HG03064 (cell line): ENCODE measurements at regions not wholly inside any gene's neighbourhood (a gene's known extent, or its start where the extent isn't known, plus 50 kb on each side); places are given as distances from the start of the nearest gene placed in this dataset.

Experiments used
- ATAC-seq: cut with Tn5 transposase; IDR thresholded peaks from one replicate; pipeline ENCODE4 v1.9.1; 2021; ENCODE audit warnings: low read depth; ENCODE audit not compliant: unreplicated experiment

DNA sequence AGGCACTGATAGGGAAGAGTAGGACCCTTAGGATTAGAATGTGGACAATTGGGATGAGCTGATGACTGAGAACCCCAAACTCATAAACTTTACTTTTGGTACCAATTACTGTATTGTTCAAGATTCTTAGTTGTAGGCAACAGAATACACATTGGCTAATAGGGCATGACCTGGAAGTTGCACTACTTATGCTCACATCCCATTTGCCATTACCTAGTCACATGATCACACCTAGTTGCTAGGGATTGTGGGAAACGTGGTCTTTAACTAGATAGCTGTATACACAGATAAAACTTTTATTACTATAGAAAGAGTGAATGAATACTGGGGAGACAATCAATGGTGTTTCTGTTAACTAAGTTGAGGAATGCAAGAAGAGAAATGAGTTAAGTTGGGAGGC lies 113.4 kb upstream of the AKIRIN2 start:
- ATAC-seq = no peak

GRCh38 chr6:87808005-87808757 lies 106.1 kb upstream of the AKIRIN2 start:
- no peak for ATAC-seq

DNA sequence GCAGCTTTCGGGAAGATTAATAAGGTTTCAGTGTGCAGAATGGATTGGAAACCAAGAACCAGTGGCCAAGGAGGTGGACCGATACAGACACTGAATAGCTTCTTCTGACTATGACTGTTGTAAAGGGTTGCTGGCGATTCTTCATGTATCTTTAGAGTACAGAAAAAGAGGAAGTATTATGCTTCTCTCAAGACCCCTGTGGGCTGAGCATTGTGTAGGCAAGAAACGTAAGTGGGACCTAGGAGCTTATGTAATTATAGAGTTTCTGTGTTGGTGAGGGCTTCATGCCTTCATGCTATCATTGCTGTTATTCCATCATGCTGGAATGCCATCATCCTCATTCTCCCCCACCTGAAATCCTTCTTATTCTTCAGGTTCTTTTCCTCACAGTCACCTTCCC lies 105.4 kb upstream of the AKIRIN2 start:
- no peak for ATAC-seq

DNA sequence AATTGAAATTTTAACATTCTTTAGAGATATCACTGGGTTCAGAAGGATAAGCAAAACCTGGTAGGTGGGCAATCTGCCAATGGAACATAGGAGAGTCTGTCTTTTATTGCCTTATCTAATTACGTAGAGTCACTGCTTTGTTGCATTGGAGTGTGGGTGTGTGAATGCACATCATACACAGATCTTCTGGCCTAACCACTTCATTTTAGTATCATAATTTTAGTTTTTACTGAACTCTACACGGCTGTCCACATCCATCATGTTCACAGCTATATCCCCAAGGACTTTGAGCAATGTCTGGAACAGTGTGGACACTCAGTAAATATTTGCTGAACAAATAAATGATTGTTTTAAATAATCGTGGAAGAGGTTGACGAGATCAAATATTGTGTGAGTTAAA lies 104.6 kb upstream of the AKIRIN2 start:
- no peak for ATAC-seq

GRCh38 chr6:87806099-87806498 lies 104.1 kb upstream of the AKIRIN2 start:
- no peak for ATAC-seq

DNA sequence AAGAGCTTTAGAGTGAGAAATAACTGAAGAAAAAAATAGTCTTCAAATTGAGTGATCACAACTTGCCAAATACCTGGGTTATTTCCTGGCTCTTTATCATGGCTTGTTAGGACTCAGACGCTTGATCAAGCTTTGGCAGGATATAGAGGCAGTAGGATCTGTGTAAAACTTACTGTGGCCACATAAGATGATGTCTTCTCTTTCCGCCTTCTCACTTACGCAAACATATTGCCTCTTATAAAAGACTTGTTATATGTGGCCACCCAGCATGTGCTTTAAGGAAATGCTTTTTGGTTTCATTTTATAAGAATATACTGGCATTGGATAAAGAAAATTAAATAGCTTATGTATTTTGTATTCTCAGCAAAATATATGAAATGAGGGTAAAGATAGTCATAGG lies 101.8 kb upstream of the AKIRIN2 start:
- no peak for ATAC-seq

DNA sequence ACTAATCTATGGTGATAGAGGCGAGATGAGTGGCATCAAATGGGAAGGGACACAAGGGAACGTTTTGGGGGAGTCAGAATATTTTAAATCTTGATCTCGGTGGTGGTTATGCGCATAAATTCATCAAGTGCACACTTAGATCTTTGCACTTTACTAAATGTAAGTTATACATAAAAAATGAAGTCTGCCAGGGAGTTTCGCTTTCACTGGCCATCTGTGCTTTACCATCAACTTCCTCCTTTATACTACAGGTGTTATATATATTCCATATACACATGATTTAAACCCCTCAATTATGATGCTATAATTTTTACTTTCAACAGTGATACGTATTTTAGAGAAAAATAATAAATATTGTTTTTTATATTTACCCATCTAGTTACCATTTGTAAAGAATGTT lies 97.6 kb upstream of the AKIRIN2 start:
- ATAC-seq = no peak

DNA sequence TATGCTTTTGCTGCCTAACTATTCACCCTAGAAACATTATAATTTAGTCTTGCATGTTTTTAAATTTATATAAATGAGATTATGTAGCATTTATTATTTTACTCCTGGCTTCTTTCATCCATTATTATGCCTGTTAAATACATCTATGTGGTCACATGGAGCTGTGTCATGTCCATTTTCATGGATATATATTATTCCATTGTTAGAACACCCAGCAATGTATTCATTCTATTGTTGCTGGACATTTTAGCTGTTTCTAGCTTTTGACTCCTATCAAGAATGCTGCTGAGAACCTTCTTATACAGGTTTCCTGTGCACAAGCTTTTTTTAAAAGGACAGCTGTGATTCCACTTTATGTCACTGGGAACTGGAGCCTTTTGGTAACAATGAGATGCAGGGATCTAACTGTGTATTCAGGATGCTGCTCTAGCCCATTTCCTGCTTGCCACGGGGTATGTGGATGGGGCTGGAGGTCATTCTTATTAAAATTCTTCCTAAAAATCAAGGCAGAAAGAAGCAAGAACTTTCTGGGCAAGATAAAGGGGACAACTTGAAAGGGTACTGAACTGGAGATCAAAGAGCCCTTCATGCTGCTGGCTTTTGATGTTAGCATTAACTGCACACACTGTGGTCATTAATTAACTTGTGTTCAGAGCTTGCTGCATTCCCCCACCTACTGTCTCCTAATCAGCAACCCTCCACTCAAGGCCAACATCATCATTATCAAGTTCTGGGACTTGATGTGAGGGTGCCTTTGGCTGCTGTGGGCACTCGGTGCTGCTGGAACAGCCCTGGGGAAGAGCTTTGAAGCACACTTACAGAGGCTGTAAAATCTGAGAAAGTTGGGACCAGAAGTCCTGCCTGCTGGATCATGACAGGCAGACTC lies 96.6 kb upstream of the AKIRIN2 start:
- ATAC-seq = no peak

DNA sequence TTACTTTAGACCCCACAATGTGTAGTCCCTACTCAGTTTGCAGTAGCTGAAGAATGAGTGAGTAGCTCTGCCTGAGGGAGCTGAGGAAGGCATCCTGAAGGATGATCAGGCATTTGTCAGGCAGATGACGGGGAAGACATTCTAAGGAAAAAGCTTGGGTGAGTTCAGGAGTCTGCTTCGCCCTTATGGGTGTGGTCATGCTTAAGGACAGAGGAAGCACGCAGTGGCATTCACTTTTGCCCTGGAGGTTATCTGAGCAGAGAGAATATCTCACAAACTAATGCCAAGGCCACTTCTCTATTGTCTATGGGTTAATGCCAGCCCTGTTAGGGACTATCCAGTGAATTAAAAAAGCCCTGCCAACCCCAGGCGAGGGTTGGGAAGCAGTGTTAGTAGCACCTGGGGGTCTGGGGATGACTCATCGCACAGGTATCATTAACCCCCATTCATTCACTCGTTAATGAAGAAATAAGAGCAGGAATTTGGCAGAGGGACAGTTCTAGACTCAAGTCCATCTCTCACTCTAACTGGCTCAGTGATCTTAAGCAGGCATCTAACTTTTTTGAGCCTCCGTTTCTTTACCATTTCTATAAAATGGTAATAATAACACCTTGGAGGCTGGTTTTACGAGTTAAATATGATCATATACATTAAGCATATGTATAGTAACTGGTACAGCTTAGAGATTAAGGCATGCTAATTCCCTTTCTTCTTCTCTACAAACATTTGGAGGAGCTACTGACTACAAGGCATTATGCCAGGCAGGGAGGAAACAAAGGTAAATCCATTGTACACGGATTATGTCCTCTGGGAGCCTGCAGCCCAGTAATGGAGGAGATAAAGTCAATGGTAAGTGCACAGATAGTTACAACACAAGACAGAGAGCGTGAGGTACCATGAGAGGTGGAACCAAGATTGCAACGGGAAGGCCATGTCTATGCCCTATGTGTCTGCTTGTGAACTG lies 93.2 kb upstream of the AKIRIN2 start:
- no peak for ATAC-seq

DNA sequence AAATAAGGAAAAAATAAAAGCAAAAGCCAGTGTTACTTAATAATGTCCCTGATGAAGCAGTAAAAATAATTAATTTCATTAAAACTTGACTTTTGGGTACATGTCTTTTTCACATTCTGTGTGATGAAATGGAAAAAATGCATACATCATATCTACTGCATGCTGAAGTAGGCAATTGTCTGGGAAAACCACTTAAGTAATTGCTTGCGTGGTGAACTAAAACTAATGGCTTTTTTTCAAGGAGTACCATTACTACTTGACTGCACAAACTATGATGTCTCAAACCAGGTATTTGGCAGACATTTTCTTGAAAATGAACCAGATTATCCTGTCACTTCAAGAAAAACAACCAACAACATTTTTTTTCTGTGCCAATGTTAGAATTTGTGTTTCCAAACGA lies 91.3 kb upstream of the AKIRIN2 start:
- no peak for ATAC-seq

DNA sequence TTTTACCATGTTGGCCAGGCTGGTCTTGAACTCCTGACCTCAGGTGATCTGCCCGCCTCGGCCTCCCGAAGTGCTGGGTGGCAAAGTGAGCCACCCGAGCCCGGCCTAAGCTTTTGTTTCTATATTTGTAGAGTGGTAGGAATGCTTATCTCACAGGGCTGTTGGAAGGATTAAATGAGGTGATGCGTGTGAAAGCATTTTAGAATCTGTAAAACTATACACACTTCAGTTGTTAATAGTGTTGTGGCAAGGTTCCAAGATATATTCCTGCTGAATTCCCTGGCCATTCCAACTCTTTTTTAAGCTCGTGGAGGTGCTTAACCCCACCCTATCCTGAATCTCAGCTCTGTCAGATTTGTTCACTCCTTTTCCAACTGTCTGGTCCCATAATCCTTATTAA lies 89.9 kb upstream of the AKIRIN2 start:
- ATAC-seq = no peak

- ATAC-seq = no peak
Measured at GRCh38 chr6:87791485-87791884, 89.5 kb upstream of the AKIRIN2 start.

DNA sequence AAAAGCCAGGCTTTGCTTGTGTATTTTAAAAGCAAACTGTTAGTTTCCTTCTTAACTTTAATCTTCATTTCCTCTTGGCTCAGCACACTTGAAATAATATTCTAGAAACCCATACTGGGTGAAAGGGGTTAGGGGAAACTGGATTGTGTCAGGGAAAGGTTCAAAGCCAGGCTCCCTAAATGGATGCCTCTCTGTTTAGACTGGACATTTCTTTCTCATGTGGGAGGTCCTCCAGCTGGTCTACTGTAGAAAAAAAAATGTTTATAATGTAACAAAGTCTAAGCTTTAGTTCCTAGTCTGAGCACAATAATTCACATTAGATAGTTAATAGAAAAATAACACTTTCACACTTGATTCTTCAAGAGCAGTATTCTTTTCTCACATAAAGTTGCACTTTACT lies 89.0 kb upstream of the AKIRIN2 start:
- ATAC-seq = no peak

DNA sequence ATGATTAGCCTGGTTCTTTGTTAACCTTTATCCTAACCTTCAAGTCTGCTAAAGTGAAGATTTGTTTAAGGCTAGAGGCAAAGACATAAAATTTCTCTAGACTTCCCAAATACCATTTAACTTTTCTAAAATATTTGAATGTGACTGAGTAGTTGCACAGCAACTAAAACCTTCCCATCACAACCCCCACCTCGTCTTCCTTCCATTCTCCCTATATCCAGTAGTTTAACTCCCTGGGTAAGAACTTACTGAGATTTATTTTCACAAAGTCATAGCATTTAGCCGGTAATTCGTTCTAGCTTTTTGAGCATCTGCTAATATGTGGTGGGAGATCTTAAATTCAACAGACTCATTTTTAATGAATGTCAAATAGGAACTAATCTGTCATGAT lies 87.9 kb upstream of the AKIRIN2 start:
- no peak for ATAC-seq

DNA sequence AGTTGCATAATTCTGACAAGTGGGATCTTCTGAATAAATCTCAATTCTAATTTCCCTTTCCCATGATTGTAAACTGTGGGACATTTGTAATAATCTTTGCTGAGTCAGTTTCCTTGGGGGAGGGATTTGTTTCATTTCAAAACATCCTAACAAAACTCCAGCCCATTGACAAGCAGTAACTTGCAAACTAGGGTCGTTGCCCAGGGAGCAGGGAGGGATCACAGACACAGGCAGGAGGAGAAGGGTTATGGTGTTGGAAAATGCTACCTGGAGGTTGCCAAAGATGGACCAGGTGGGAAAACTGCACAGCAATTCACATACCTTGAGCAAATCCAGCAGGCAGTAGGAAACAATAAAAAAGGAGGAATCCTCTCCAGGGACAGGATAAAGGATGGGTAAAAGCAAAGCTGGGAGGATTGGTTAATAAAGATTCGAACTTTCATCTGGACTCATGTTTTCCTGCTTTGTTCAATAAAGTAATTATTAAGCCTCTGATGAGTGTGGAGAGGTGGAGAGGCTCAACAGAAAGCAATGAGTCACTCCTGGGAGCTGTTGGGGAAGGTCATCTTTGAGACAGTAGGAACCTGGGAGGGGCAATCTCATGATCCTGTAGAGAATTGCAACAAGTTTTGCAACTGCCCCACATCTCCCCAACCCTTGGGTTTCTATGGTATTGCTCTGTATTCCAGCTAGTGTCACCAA lies 87.3 kb upstream of the AKIRIN2 start:
- no peak for ATAC-seq

- ATAC-seq = no peak
Measured at GRCh38 chr6:87788141-87788540, 86.1 kb upstream of the AKIRIN2 start.

- no peak for ATAC-seq
Measured at GRCh38 chr6:87785229-87785862, 83.3 kb upstream of the AKIRIN2 start.

DNA sequence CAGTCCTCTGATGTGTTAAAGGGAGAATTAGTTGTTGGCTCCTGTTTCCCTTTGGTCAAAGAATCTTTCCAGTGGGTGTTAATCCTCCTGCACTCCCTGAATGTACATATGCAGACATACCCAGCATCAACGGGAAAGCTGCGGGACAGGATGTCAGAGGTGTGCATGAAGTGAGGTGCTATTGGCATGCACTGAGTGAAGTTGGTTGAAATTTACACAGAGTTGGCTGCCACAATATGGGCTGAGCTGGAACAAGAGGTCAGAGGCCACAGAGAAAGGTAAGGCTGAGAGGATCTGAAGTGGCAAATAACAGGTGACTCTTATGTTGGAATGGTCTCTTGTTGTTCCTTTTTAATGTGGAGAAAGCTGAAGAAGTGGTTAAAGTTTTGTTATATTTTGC lies 82.7 kb upstream of the AKIRIN2 start:
- no peak for ATAC-seq

GRCh38 chr6:87784051-87784450 lies 82.0 kb upstream of the AKIRIN2 start:
- ATAC-seq = no peak

DNA sequence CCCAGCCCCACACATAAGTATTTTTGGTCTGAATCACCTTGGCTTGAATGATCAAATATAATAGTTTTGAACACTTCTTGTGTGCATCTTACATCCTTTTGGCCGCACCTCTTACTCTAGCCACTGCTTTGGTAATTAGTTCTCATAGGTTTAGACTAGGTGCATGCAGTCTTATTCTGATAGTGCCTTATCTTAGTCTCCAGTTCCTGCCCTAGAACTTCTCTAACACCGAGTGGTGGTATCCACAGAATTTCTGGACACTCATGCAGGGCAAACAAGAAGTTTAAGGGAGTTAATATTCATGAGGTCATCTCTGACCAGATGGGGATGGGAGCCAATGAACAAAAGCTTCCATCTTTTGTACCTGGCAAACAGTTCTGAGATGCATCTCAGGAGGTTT lies 77.5 kb upstream of the AKIRIN2 start:
- no peak for ATAC-seq
